ENCODE measurements at regions not wholly inside any gene's neighbourhood (a gene's known extent, or its start where the extent isn't known, plus 50 kb on each side); places are given as distances from the start of the nearest gene placed in this dataset.

- peaks cover 0 to 2% (median 0%) of the 10 kb centered on the region in 7 donors for H3K9me3 Mint-ChIP-seq
- no peak overlapping the region for H3K9ac ChIP-seq (ENCODE audit: insufficient read depth, low read length, poor library complexity, severe bottlenecking)
- H3K9me3 ChIP-seq (replicated peaks in 1 of 2; ENCODE audit: control insufficient read depth in 1 of 2, insufficient read depth in 1 of 2, low read length in 2 of 2) = no peaks in the 10 kb centered on the region
- intact Hi-C loops (cut with micrococcal nuclease) = no loop called here
- H3K27me3 ChIP-seq (ENCODE audit: control insufficient read depth in 2 of 2, insufficient read depth in 2 of 2, low read length in 2 of 2) = no peaks in the 10 kb centered on the region
- no peak overlapping the region for H3K4me3 ChIP-seq (replicated peaks in 1 of 3; ENCODE audit: low read depth in 2 of 3, low read length in 3 of 3)
- no peak overlapping the region for H3K27ac Mint-ChIP-seq
- H3K36me3 Mint-ChIP-seq = no peaks in the 10 kb centered on the region
- H2AFZ ChIP-seq (ENCODE audit: insufficient read depth, low read depth, low read length, poor library complexity, severe bottlenecking) = no peak overlapping the region
- no peak for TF ChIP-seq CTCF (IDR thresholded peaks at IDR 0.05)
- H3K4me1 Mint-ChIP-seq = no peaks in the 10 kb centered on the region
- WGBS (ENCODE audit: insufficient coverage) = 80% methylated on average over 2 of the region's 3 CpGs
- no peak overlapping the region for H3K4me3 Mint-ChIP-seq
- H4K20me1 ChIP-seq (ENCODE audit: insufficient read depth, low read length) = no peaks in the 10 kb centered on the region
- no peaks in the 10 kb centered on the region for H3K36me3 ChIP-seq (replicated peaks in 1 of 2; ENCODE audit: control insufficient read depth in 1 of 2, insufficient read depth in 2 of 2, low read length in 2 of 2)
- no peak overlapping the region for H3K27ac ChIP-seq (ENCODE audit: low read depth in 1 of 2, low read length in 2 of 2)
- H3K79me2 ChIP-seq (ENCODE audit: insufficient read depth, low read length) = no peaks in the 10 kb centered on the region
- DNase-seq = no peak
- H3K4me2 ChIP-seq (replicated peaks; ENCODE audit: extremely low read depth, low read length, poor library complexity, severe bottlenecking) = no peak overlapping the region
- H3K27me3 Mint-ChIP-seq (ENCODE audit: low read depth in 3 of 3) = peaks cover 0 to 2% (median 0%) of the 10 kb centered on the region in 3 donors
- H3K4me1 ChIP-seq (ENCODE audit: control insufficient read depth in 1 of 2, insufficient read depth in 2 of 2, low read length in 2 of 2) = no peaks in the 10 kb centered on the region
Observed at GRCh38 chr1:55544826-55545225, 329.7 kb upstream of the USP24 start.

DNA sequence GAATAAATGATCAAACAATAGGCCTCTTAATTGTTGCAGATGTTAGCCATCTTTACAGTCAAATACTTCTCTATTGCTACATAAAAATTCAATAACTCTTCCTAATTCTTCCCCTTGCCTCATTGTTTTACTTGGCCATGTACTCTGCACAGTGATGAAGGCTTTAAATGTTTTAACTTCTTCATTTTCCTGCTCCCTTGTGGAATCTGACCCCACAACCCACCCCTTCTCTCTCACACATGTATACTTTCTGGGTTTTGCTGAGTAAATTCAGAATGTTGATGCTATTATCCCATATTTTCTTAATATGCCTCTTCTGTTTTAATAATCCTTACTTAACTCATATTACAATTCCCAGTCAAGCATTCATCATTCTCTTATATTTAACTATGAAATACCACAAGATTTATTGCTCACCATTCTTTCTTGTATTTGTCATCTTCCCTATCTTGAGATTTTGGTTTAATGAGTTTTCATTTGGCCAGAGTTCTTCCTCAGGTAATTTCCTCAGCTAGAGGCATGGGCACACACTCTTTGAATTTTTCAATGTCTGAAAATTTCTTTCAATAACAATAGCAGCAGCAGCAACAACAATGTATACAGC lies 327.8 kb upstream of the USP24 start:
- H3K27me3 Mint-ChIP-seq (ENCODE audit: low read depth in 3 of 3) = peaks cover 0 to 2% (median 0%) of the 10 kb centered on the region in 3 donors
- no peak overlapping the region for H3K4me3 ChIP-seq (replicated peaks in 1 of 3; ENCODE audit: low read depth in 2 of 3, low read length in 3 of 3)
- no peak for DNase-seq
- no peaks in the 10 kb centered on the region for H3K79me2 ChIP-seq (ENCODE audit: insufficient read depth, low read length)
- no peaks in the 10 kb centered on the region for H3K27me3 ChIP-seq (ENCODE audit: control insufficient read depth in 2 of 2, insufficient read depth in 2 of 2, low read length in 2 of 2)
- H3K4me2 ChIP-seq (replicated peaks; ENCODE audit: extremely low read depth, low read length, poor library complexity, severe bottlenecking) = no peak overlapping the region
- H3K9ac ChIP-seq (ENCODE audit: insufficient read depth, low read length, poor library complexity, severe bottlenecking) = no peak overlapping the region
- no peaks in the 10 kb centered on the region for H3K9me3 Mint-ChIP-seq
- intact Hi-C loops (cut with micrococcal nuclease) = no loop called here
- H3K4me3 Mint-ChIP-seq = no peak overlapping the region
- H2AFZ ChIP-seq (ENCODE audit: insufficient read depth, low read depth, low read length, poor library complexity, severe bottlenecking) = no peak overlapping the region
- TF ChIP-seq CTCF (IDR thresholded peaks at IDR 0.05) = no peak
- H4K20me1 ChIP-seq (ENCODE audit: insufficient read depth, low read length) = no peaks in the 10 kb centered on the region
- H3K36me3 Mint-ChIP-seq = no peaks in the 10 kb centered on the region
- no peaks in the 10 kb centered on the region for H3K4me1 ChIP-seq (ENCODE audit: control insufficient read depth in 1 of 2, insufficient read depth in 2 of 2, low read length in 2 of 2)
- H3K9me3 ChIP-seq (replicated peaks in 1 of 2; ENCODE audit: control insufficient read depth in 1 of 2, insufficient read depth in 1 of 2, low read length in 2 of 2) = no peaks in the 10 kb centered on the region
- no peaks in the 10 kb centered on the region for H3K4me1 Mint-ChIP-seq
- H3K27ac Mint-ChIP-seq = no peak overlapping the region
- H3K27ac ChIP-seq (ENCODE audit: low read depth in 1 of 2, low read length in 2 of 2) = no peak overlapping the region
- no peaks in the 10 kb centered on the region for H3K36me3 ChIP-seq (replicated peaks in 1 of 2; ENCODE audit: control insufficient read depth in 1 of 2, insufficient read depth in 2 of 2, low read length in 2 of 2)

Measured in CD14-positive monocyte (primary cell).